DMS79 treated with DMSO at 0.1 percent for 48 hours (cell line): ENCODE measurements at regions not wholly inside any gene's neighbourhood (a gene's known extent, or its start where the extent isn't known, plus 50 kb on each side); places are given as distances from the start of the nearest gene placed in this dataset.

ENCODE experiments used
- DNase-seq: peaks from one replicate; lab custom pipeline; 2025; lab: John Stamatoyannopoulos, UW

DNA sequence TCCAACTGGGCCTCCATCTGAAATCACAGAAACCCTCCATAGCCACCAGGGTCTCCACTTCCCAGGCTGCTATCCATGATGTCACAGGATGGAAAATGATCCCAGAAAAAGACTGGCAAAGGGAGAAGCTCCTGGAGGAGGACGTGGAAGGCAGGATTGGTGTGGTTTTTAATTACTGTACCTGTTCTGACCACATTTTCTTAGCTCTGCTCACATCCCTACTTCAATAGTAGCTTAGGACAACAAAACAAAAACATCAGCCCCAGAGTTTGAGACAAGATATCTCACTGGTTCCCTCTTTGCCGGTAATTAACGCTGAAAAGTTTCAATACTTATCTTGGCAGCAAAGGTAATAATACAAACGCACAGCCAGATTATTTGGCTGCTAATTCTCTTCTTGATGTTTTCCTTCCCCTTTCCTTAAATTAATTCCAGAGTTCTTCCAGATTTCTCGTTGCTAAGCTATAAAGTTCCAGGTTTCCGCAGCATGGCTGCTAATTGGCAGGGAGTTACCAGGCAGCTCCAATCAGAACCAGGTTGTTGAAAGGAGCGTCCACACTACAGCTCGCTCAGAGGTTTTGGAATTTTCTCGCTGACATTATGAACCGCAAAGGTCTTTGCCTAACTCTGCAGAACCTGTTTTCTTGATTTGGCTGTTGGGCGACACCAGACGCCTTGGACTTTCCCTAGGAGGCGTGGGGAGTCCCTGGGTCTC is 263.4 kb downstream of the MRTFB start:
- DNase-seq, result no peak

GRCh38 chr16:14333361-14333760 is 262.2 kb downstream of the MRTFB start:
- no peak for DNase-seq

- DNase-seq, result no peak
These were observed 259.9 kb downstream of the MRTFB start for GRCh38 chr16:14331020-14331419.

DNA sequence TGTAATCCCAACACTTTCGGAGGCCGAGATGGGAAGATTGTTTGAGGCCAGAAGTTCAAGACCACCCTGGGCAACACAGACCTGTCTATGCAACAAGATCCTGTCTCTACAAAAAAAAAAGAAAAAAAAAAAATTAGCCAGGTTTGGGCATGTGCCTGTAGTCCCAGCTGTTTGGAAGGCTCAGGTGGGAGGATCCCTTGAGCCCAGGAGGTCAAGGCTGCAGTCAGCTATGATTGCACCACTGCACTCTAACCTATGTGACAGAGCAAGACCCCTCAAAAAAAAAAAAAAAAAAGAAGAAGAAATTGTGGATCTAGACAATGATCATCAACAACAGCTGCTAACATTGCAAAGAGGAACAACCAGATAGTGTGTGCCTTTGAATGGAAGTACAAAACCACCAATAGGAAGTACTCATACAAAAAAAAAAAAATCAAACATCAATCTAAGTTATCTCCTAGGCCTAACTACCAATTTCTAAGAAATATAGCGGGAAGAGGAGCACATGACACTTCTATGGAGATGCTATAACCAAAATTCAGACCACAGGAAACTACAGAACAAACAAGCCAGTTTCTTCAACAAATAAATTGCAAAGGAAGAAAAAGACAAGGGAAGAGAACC is 258.7 kb downstream of the MRTFB start:
- DNase-seq, result no peak

DNA sequence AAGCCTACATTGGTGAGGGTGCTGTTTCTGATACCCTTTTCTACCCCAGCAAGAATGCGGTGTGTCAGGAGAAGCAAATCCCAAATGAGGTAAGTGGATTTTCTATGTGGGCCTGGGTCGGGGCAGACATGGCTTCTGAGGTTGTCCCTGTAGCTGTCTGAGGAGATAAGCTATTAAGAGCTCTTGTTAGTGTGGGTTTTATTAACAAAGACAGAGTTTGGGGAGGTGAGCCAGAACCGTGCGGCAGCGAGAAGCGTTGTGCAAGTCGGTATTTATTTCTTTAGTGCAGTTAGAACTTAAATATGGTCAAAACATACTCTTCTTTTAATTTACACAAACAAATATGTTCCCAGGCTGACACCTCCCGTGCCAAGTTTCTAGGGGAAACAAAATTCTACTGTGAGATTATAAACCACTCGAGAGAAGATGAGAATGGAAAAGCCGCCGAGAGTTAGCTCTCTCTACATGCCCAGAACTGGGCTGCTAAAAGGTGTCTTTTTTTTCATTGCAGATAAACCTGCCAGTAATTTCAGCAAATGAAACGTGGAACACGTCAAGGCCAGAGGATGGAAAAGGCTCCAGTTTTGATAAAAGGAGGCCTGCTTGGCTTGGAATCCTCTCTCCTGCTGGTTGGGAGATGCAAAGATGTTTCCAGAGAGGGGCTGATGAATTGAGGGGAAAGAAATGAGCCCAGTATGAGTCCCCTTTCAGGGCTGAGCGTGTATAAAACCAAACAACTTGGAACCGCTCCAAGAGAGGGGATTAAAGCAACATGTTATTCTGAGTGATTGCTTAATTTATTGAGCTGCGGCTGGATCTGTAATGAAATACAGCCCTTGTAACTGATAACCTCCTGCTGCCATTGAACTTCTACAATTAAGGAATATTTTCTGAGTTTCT is 254.6 kb downstream of the MRTFB start:
- DNase-seq, result peak; percentile 28

DNA sequence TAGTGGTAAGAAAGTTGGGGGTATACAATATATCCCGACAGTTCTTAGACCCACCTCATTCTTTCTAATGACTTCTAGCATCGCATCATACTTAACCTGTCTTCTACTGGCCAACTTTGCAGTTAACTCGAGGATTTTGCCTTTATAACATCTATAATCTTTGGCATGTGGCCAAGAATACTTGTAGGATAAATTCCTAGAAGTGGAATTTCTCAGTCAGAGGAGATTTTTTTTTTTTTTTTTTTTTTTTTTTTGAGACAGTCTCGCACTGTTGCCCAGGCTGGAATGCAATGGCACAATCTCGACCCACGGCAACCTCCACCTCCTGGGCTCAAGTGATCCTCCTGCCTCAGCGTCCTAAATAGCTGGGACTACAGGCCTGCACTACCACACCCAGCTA is 253.5 kb downstream of the MRTFB start:
- DNase-seq, result no peak

DNA sequence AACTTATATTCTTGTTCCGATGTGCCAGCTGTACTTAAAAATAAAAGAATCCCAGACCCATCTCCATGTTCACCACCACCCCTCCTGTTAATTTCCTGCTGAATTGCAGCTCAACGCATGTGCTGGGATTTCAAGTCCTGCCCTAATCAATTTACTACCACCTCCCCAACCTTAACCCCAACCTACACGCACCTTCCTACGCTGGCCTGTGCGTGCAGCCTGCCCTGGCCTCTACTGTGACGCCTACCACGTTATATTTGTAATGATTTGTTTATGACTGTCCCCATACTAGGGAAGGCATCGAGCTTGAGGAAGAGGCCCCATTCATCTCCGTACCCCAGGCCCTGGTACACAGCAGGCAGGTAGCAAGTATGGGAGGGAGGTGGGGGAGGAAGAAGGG is 251.1 kb downstream of the MRTFB start:
- no peak for DNase-seq

GRCh38 chr16:14321542-14321941 is 250.4 kb downstream of the MRTFB start:
- DNase-seq, result no peak

GRCh38 chr16:14320406-14320805 is 249.3 kb downstream of the MRTFB start:
- DNase-seq, result no peak
